ENCODE measurements at regions not wholly inside any gene's neighbourhood (a gene's known extent, or its start where the extent isn't known, plus 50 kb on each side); places are given as distances from the start of the nearest gene placed in this dataset.

DNA sequence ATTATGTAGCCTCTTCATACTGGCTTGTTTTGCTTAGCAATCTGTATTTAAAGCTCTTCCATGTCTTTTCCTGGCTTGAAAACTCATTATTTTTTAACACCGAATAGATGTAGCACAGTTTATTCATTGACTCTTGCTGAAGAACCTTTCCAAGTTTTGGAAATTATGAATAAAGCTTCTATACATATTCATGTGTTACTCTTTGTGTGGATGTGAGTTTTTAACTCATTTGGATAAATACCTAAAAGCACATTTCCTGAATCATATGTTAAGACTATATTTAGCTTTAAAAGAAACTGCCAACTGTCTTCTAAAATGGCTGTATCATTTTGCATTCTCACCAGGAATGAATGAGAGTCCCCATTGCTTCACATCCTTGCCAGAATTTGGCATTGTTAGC, 2061.7 kb upstream of the AGA start:
- no peak for DNase-seq

DNA sequence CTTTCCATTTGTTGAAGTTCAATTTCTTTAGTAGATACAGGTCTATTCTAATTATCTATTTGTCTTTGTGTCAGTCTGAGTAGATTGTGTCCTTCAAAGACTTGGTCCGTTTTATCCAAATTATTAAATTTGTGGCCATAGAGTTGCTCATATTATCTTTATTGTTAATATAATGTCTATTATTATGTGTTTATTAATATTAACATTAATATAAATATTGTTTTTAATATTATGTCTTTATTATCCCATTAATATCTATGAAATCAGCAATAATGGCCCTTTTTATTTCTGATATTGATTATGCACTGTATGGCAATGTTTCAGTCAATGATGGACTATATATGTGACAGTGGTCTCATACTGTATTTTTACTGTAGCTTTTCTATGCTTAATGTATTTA, 2067.3 kb upstream of the AGA start:
- no peak for DNase-seq

DNA sequence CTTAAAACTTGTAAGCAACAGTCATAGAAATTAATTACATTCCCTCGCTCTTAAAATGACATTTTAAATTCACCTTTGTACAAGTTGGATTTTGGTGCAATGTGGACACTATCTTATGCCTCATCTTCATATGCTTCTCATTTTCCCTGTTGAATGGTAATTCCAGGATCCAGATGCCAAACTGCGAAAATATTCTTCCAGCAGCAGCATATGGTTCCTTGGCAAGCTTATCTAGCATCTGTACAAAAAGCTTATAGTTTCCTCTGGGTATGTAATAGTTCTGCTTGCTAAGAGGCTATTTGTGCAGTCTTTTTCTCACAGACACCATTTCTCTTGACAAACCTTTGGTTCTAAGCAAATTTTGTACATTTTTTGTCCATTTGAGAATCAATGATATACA, 2079.7 kb upstream of the AGA start:
- no peak for DNase-seq

DNA sequence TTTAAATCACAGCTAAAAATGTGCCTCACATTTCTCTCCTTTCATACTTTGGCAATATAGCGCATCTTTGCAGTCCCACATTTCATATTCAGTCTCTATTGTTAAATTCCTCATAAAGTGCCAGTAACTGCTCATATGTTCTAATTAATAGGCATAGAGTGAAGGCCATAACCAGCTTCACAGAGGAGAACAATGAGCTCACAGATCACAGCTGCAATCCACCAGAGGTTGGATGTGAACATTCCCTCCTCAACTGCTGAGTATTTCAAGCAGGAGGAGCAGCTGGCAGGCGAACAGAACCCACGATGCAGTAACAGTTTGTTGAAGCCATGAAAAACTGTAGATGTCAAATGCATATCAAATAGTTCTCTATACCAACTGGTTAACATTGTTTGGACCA, 2088.7 kb upstream of the AGA start:
- no peak for DNase-seq

DNA sequence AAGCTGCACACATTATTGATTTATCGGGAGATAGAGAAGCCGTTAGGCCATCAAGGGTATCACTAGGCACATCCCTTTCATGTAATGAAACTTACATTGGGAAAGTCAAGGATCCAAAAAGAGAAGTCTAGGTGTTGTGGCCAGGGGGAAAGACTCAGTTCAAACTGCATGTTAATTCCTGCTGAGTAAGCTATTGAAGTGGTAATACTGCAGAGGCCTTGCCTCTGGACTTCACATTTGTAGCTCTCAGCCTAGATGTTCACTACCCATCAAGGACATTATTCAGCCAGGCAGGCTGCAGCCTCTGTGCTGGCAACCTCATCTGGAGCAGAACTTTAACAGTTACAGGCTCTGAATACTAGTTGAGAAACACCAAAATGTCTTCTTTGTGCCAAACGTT, 2094.5 kb upstream of the AGA start:
- no peak for DNase-seq

DNA sequence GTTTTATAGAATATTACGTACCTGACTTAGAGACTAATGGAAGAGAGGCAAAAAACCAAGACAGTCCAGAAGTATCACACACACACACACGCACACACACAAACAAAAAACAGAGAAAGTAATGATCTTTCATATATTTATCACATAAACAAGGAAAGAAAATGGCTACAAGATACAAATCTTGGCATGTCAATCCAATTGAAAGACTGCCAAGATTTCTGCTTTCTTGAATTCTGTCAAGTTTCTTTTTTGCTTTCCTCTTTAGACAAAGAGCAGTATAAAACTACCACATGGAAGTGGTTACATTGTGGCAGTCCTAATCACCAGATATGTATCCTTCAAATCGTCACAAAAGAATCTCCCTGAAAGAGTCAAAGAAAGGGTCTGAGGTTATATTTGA, 2097.4 kb upstream of the AGA start:
- DNase-seq = no peak

DNA sequence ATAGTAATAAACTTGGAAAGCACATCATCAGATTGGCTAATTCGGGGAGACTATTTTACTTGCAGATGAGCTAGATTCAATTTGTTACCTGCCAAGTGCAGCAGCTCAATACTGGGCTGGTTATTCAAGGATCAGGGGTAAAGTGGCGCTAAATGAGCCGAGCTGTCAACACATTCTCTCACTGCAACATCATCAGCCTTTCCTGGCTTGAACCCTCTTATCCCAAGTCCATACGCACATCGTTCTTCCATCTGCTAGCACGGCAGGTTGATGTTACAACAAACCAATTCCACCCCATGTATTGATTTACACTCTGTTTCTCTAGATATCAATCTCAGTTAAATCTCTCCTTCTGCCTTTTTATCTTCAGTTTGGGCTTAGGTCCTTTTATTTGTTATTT, 2101.5 kb upstream of the AGA start:
- DNase-seq = no peak

DNA sequence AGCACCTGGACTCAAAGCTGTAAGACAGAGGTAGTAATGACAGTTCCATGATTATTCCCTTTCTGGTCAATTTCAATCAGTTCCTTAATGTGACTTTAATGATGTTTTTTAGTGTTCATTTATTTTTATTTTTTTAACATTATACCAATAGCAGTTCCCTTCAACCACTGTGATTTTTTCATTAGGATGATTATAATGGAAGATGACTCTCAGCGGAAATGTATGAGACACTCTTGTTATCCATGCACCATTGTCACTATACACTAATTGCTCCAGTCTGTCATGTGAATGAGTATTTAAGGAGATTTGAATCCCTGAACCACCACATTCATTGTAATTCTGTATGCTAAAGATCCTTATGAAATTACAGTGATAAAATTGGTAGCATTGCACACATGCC, 2102.3 kb upstream of the AGA start:
- no peak for DNase-seq

DNA sequence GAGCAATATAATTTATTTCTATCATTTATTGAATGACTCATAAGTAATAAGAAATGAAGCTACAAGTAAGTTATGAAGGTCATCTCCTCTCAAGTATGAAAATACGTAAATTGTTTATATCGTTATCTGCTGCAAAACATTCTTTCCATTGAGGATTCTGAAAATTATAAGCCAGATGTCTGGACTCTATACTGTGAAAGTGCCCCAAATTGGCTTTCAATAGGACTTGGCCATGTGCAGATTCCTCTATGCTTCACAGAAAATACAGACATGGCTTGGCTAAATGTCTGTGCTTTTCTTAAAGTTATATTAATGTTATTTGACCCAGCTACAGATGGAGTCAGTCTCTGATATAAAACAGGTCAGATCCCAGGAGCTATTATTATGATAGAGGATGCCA, 2109.9 kb upstream of the AGA start:
- DNase-seq = no peak

DNA sequence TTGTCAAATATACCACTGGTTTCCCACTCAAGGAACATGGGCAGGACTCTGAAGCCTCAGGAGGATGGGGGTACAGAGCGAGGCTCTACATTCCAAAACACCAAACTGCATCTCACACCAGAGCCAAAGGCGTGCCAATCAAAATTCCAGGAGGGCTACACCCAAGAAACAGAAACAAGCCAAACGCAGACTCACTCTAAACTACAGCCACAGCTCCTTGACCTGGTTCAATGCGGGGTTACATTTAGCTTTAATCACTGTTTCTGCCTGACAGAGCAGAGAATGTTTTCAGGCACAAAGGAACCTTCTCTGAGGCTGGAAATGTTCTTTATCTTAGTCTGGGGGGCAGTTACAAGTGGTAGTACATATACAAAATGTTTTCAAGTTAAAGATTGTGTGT, 2121.5 kb upstream of the AGA start:
- DNase-seq = no peak

DNA sequence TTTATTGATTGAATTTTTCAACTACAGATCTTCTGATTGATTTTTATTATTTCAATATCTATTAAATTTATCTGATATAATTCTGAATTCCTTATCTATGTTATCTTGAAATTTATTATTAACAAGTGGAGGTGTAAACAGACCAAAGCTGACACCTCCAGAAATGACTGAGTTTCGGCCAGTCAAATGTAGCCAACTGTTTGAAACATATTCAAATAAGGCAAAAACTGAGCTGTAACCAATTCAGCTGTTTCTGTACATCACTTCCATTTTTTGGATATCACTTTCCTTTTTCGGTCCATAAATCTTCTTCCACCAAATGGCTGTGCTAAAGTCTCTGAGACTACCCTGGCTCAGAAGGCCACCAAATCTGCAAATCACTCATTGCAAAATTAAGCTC, 2127.3 kb upstream of the AGA start:
- DNase-seq = no peak

DNA sequence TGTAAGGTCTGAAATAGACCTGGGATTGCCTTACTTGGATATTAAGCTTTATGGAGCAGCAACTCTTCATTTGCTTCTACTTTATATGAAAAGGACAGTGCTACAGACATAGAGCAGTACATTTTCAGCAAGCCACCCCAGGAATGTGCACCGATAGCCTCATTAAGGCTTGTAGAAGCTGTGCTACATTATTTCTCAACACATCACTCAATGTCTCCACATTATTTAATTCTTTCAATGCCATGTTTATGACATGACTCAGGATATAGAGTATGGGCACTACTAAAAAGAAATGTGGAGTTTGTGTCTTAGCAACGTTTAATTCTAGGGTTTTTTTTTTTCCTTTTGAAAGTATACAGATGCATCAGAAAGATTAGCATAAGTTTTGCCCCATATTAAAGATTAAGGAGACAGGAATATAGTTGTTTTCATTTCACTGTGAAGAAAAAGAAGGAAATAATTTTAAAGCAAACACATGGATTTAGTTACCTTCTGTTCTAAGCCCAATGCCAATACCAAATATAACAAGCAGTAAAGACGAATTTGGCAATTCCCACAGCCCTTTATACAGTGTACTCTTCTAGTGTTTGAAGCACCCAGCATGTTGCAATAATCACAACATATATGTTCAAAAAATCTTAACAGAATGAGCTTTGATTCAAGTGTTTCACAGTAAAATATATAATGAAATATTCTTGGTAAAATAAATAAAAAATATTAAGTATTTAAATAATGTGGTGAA, 2140.1 kb upstream of the AGA start:
- DNase-seq = no peak

DNA sequence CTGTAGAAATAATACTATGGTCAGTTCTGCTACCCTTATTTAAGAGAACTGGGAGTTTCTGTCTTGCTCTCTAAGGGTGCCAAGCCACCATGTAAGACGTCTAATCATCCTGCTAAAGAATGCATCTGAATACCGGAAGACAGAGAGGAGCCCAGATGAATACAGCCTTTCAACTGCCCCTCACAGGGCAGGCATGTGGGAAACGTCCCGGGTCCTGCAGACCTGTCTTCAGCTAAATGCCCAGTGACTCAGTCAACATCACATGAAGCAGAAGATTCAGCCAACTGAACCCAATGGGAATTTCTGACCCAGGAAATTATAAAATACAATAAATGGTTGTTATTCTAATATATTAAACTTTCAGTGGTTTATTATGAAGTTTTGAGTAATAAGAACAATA, 2141.0 kb upstream of the AGA start:
- DNase-seq = no peak

DNA sequence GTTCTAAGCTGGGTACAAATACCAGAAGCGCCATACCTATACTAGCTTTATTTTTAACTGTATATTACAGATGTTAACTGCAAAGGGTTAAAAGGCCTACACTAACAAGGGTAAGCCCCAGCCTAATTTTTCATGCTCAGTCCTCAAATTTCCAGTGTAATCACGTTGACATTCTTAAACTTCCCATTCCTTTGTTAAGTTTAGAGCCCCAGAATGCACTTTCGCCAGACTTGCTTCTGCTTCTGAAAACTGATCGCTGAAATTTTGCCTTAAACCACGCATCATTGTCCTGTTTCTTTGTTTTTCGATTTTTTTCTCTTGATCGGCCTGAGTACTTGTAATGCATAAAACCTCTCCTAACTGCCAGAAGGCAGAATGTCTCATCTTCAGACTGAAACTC, 2141.9 kb upstream of the AGA start:
- no peak for DNase-seq

DNA sequence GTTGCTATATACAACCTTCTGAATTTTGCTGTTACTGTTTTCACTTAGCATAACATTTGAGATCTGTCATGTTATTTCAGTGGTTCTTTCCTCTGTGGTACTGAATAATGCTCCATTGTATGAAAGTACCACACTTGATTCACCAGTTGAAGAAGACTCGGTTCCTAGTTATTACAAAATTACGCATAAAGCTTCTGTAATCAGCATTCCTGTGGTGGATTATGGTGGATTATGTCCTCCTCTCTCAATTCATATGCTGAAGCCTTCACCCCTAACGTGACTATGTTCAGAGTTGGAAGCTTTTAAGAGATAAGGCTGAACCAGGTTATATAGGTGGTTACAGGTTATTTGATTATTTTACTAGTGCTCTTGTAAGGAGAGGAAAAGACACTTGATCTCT, 2143.5 kb upstream of the AGA start:
- no peak for DNase-seq

DNA sequence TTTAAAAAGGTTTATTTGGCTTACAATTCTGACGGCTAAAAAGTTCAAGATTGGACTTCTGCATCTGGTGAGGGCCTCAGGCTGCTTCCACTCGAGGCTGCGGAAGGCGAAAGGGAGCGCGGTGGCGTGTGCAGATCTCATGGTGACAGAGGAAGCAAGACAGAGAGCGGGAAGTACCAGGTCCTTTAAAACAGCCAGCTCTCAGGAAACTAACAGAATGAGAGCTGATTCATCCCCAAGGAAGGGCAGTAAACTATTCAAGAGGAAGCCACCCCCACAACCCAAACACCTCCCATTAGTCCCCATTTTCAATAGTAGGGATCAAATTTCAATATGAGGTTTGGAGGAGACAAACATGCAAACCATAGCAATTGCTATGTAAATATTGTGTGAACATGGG, 2144.2 kb upstream of the AGA start:
- no peak for DNase-seq

DNA sequence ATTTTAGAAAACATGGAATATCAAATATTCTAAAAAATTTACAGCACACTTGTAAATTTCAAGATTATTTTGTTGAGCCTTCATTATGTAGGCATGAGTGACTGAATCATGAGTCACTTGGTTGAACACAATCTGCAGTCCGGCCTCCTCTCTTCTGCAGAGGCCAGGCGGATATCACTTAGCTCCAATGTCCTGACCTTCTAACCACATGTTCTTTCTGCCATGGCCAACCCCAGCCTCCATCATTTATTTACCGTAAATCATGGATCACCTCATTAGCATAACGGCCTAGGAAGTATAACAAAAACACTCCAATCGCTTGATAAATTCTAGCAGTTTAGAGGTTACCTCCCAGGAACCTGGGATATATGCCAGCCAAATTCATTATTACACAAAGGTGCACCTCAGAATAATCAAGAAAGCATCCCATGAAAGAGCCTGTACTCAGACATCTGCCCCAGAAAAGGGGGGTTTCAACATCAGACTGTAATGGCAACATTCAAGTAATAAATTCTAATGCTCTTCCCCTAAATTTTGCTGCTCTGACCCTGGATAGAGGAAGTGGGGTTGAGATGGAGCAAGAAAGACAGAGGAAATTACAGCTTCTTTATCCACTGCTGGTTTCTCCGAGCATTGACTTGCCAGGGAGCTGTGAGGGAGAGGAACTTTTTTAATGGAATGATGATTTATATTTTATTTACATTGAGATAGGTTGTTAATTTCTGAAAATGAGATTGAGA, 2153.6 kb upstream of the AGA start:
- peak; percentile 2 for DNase-seq

DNA sequence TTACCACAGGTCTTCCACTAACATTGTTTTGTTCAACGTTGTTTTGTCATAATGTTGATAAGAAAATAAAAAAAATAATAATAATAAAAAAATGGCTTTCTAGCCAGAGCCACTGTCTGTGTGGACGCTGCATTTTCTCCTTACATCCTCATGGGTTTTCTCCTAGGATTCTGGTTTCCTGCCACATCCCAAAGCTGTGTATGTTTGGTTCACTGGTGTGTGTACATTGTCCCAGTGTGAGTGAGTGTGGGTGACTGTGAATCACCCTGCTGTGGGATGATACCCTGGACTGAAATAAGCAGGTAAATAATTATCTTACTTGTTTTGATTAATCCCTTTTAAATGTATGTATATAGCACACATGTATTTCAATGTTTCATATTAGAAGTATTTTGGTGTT, 2154.4 kb upstream of the AGA start:
- DNase-seq = no peak

DNA sequence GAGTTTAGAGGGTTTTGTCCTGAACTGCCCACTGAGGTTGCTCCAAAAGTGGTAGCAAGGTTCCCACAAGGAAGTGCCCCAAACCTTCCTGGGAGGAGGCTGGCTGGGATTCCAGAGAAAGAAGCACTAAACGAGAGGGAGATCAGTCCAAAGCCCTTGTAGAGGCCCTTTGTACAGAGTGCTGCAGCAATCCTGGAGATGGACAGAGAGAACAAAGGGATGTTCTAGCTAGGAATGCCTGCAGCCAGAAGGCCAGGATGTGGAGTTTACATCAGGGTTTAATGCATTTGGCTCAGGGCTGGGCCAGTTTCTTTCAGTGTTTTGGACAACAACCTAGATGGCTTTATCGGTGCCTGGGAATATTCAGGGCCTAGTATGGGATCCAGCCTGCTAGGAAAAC, 2155.1 kb upstream of the AGA start:
- no peak for DNase-seq

DNA sequence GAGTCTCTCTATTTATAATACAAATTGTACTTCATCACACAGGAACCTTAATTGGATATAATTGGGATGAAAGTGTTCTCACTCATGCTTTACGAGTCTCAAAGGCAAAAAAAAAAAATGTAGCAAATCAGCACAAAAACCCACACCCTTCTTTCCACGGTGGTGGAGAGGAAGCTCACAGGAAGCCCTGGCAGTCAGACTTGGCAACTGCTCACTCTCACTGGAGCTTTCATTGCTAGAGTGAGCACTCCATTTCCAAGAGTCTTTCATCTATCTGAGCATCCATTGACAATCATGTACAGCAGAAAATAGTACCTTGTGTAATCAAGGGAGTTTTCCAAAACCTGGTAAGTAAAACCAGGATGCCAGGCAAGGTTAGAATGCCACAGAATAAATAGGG, 2159.4 kb upstream of the AGA start:
- DNase-seq = no peak

DNA sequence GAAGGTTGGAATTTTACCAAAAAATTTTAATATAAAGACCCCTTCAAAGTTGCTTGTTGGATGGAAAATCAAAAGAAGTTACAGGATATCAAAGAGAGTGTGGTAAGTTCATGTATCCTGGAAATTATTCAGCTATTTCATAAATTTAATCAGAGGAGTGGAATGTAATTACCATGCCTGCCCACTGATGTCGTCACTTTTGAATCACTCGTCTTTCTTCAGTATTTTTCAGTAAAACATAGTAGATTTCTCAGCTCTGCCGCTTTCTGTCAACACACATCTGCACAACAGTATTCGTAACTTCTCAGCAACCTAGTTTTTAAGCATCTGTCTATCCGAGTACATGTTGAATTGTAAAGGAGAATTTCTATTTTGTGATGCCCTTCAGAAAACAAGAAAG, 2163.0 kb upstream of the AGA start:
- no peak for DNase-seq

DNA sequence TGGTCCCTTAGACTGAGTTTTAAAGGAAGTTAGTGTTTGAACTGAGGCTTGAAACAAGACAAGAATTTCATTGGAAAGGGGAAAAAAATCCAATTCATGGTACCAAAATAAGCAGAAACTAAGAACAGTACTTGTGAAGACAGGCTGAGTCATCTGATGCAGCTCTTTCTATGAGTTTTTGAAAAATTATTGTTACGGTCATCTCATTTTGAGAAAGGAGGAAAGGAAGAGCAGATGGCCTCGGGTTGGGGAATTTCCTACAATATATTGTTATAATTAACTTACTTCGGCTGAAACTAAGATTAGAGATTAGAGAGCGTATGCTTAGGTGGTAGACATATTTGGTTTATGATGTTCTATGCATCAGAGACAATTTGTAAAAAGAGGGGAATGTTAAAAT, 2164.8 kb upstream of the AGA start:
- no peak for DNase-seq

DNA sequence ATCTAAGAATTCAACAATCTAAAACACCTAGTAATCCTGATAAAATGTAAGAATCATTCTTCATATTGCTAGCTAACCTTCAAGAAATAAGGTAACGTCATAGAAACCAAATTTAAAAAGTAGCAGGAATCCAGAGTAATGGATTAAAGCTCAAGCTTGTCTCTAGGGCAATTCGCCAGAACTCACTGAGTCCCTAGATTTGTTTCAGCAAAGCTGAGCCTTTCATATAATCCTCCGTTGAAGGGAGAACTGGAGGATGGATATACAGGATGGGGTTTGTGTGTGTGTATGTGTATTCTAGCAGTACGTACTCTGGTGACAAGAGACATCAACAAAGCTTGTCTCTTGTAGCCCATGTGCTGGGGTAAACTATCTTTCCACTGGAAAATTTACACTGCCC, 2173.5 kb upstream of the AGA start:
- no peak for DNase-seq

DNA sequence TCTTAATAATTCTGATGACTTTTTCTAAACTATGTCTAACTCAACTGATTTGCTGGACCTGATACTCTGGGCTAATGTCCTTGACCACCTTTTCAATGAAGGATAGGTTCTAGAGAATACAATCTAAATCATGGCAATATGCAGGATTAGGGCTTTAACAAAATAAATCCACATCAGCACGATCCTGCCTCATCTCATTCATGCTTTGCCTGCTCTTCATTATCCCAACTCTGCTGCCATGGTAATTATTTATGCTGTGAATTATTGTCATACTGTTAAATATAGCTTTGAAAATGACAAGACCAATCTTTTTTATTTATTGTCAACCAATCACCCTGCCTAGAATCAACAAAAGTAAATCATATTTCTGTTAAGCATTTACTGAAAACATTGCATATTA, 2176.7 kb upstream of the AGA start:
- DNase-seq = no peak

DNA sequence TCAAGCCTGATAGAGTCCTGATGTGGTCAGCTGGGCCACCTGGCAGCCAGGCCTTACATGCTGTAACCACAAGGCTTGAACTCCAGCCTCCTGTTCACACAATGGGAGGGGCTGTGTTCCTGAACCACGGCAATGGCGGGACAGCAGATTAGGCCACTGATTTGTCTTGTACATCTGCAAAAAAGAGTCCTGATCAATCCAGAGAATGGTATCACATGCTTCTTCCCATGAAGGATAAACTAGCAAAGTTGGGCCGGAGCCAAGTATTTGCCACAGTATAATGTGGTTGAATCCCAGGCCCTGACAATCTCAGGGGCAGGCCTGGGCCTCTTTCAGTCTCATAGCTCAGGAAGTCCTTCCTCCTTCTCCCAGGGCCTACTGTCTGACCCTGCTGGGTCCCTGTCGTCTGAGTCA, 2182.5 kb upstream of the AGA start:
- no peak for DNase-seq

Measured in amniotic stem cell (primary cell).